Activated T-helper 1 cell treated with Interleukin-2 at 50 U/mL for 16 hours (primary cell): ENCODE measurements at regions not wholly inside any gene's neighbourhood (a gene's known extent, or its start where the extent isn't known, plus 50 kb on each side); places are given as distances from the start of the nearest gene placed in this dataset.

Experiments used
- DNase-seq: peaks from one replicate; pipeline ENCODE4 v3.0.0-alpha.2; 2020; ENCODE audit warnings: low read depth

DNA sequence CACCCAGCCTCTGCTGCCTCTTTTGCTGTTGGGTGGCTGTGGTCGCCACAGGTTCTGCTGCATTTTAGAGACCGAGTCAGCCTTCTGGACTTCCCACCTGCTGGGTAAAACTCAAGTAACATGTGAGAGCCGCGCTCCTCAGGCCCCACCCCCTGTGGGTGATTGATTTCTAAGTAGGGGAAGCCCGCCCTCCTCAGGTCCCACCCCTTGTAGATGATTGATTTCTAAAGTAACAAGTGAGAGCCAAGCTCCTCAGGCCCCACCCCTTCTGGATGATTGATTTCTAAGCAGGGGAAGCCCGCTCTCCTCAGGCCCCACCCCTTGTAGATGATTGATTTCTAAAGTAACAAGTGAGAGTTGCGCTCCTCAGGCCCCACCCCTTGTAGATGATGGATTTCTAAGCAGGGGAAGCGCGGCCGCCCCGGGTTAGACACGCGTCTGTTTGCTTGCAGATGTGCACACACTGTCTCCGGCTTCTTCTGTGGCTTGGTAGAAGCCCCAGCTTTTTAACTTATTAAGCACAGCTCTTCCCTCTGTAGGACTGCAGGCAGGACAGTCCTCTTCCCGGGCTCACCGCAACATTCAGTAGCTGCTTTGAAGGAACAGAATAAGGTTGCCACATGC lies 83.4 kb downstream of the FAM43A start:
- peak; percentile 75 for DNase-seq

DNA sequence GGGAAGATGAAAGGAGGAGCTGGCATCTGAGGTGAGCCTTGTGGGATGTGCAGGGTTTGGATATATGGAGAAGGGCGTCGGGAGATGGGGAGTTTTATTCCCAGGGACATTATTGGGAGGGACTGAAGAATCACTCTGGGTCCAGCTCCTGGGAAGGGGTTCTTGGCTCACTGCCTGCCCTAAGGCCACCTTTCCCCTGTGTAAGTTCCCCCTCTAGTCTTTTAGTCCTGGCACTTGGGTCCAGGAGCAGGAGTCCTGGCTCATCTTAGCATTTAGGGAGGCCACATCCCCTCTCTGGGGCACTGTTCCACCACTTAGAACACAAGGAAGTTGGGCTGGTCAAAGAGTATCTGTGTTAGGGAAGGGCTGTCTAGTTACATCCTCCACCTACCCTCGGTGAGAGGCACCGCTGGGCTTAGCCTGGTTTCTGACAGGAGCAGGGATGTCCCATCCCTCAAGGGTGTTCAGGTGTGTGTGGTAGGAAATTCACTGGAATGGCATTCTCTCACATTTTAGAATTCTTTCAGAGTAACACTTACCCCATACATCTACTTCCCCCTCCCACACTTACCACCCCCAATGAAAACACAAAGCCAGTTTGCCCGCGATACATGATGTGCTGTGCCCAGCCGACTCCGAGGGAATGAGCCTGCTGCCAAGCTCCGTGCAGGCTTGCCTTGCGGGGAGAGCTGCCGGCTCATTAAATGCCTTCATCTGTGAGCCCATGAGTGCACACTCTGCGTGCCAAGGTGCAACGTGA lies 86.7 kb downstream of the FAM43A start:
- DNase-seq = no peak

GRCh38 chr3:194773216-194773615 lies 87.5 kb downstream of the FAM43A start:
- no peak for DNase-seq

GRCh38 chr3:194773771-194774455 lies 88.2 kb downstream of the FAM43A start:
- DNase-seq = no peak

DNA sequence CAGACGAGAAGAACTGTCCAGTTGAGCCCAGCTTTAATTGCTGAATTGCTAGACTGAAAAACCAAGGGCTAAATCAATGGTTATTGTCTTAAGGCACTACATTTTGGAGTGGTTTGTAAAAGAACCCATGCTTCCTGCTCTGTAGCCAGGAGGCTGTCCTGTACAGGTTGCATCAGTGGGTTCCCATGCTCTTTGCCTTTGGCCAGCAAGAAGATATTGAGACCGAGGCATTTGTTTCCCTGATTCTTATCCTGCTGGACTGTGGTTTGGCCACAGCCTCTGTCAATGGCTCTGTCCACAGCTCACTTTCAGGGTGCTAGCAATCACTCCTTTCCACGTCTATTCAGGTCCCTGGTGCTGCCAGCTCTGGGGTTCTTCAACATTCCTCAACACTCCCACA lies 89.6 kb downstream of the FAM43A start:
- no peak for DNase-seq

DNA sequence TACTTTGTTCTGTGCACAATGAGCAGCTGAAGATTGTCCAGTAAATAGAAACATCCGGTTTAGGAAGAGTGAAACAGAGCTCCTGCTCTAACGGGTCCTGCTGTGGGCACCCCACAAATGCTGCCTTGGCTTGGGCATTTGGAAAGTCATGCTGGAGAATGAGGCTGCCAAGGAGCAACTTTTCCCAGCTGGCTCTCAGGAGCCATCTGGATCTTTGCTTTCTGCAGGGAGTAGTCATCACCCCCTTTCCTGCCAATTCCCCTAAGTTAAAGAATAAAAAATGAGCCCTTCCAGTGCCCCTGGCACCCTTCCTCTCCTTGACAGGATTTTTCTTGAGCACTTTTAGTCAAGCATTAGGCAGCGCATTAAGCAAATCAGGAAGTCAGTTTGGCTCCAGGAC lies 90.0 kb downstream of the FAM43A start:
- DNase-seq = no peak

DNA sequence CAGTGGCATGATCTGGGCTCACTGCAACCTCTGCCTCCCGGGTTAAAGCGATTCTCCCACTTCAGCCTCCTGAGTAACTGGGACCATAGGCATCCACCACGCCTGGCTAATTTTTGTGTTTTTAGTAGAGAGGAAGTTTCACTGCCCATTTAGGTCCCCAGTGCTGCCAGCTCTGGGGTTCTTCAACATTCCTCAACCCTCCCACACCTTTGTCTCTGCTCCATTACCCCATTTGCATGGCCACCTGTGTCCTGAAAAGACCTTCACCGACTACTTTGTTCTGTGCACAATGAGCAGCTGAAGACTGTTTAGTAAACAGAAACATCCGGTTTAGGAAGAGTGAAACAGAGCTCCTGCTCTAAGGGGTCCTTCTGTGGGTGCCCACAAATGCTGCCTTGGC lies 92.0 kb downstream of the FAM43A start:
- DNase-seq = no peak

DNA sequence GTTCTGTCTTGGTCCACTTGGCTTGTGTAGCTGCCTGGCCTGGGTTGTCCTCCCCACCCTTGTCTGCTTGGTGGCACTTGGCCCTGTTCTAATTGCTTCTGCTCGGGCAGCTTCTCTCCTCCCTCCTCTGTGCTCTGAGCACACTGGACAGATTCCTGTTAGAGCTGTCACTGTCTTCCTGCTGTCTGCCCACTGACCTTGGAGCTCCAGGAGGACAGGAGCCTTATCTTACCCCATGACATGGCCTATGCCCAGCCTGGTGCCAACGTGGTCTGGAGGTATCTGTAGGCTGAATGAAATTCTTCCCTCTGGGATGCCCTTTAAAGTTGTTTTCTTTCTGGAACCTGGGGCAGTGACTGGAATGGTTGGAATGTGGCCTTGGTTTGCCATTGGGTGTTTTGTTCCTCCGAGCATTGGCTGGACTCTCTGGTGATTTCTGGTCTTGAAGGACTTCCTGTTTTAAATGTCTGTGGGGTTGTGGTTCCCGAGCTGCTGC lies 94.1 kb downstream of the FAM43A start:
- DNase-seq = no peak

GRCh38 chr3:194780706-194781105 lies 95.0 kb downstream of the FAM43A start:
- no peak for DNase-seq

- DNase-seq = no peak
Measured at GRCh38 chr3:194781617-194782016, 95.9 kb downstream of the FAM43A start.

DNA sequence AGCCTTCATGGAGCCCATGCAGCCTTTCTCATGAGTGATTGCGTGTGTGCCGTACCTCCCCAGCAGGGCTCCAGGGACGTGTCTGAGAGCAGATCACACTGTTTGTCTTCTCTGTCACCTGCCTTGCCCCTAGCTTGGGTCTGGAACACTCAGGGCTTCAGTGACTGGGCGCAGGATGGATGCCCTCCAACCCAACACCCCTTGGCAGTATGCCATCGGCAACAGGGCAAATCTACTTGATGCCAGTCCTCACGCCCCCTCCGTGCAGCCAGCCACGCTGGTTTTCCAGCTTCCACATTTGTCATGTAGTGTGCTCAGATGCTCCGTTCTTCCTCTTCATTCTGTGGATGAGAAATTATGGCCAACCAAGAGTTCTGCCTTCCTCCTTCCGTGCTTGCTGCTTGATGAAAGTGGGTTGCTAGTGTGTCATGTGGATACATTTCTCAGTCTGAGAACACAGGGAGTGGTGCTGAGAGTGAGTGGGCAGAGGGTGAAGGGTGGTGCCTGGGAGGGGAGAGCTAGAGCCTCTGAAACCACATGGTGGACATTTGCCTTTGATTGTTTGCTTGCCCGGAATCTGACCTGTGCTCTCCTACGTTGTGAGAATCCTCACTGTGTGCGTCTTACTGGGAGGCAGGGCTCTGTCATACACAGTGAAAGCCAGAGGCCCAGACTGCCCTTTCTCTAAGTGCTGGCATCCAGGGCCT lies 97.2 kb downstream of the FAM43A start:
- no peak for DNase-seq

DNA sequence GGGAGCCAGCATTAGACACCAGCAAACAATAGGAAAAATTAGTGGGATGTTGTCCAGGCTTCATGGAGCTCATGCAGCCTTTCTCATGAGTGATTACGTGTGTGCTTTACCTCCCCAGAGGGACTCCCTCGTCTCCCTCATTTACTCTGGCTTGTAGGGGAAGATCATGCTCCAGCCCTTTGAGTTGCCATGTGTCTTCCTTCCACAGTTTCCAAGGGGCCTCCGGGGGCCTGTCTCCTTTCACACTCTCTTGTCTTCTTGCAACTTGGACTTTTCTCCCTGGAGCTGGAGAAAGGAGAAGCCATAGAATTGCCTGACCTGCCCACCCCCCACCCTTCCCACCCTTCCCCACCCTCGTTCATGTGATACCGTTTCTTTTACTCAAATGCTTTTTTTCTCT lies 98.7 kb downstream of the FAM43A start:
- DNase-seq = no peak

- DNase-seq = no peak
Measured at GRCh38 chr3:194785315-194785714, 99.6 kb downstream of the FAM43A start.

DNA sequence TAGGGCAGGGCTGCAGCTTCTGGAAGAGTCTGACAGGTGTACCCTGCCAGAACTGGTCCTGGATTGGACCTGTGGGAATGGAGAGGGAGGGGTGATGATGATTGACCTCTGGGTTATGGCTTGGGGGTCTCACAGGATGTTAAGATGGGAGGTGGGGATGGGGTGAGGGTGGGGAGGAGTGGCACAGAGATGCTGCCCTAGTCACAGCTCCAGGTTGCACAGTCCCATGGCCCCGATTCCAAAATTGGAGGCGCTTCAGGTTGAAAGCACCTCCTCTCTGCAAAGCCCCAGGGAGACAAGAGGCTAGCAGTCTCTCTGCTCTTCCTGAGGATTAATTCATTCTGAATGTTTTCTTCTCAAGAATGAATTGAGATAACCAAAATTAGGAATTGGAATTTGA lies 101.4 kb downstream of the FAM43A start:
- no peak for DNase-seq

DNA sequence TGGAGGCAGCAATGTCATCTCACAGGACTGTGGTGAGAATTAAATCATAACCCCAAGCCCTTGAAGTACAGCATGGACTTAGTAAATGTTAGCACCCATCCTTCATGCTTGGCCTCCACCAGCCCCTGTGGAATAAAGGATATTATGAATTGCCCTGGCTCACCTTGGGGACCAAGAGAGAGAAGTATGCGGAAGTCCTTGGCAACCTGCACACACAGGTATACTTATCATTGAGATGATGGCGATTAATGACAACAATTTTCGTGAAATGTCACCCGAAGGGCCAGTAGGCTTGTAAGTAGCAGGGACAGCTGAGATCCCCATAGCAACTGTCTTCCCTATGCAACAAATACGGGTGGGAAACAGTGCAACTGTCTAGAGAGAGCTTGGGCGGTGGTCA lies 102.0 kb downstream of the FAM43A start:
- no peak for DNase-seq

GRCh38 chr3:194792368-194792767 lies 106.7 kb downstream of the FAM43A start:
- DNase-seq = no peak

GRCh38 chr3:194797555-194798250 lies 112.0 kb downstream of the FAM43A start:
- no peak for DNase-seq

- no peak for DNase-seq
Measured at GRCh38 chr3:194798486-194798885, 112.8 kb downstream of the FAM43A start.

- DNase-seq = no peak
Measured at GRCh38 chr3:194800002-194800401, 114.3 kb downstream of the FAM43A start.

DNA sequence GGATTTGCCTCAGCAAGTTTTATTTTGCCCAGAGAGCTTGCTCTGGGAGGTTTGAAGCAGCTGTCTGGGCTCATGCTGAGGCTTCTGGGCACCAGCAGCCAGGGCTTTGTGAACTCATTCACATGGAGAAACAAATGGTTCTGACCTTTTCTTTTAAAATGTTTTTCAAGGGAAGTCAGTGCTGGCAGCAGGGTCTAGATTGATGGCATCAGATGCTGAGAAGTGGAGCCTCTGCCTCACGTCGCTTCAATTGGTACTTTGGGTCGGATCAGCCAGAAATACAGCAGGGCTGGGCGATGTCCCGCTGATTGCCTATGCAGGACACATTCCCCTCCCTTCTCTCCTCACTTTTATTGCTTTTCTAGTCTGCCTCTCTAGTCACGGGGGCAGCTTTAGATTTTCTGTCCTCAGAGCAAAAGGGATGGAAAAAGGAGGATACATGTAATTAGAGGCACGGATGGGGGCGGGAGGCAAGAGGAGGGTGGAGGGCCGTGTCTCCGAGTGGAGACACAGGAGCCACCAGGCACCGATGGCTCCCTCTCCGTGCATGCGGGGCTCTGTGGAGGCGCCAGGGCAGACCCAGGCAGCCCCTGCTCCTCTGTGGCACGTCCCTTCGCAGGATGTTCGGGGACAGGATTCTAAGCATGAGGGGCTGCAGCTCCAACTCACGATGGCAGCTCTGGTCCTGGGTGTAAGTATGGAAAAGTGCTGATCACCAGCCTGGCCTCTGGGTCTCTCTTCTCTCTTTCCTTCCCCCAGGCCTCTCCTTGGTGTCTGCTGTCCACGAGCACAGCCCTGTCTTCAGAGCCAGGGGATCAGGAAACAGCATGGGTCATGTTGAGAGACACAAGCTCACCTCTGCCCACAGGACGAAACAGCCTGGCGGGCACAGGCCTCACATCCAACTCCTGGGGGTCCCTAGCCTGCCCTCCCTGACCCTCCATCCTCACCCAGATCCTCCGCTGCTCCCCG lies 116.1 kb downstream of the FAM43A start:
- DNase-seq = no peak

- DNase-seq = no peak
Measured at GRCh38 chr3:194804796-194805195, 119.1 kb downstream of the FAM43A start.
